NCI-H774 (cell line): ENCODE measurements at regions not wholly inside any gene's neighbourhood (a gene's known extent, or its start where the extent isn't known, plus 50 kb on each side); places are given as distances from the start of the nearest gene placed in this dataset.

Experiments
- DNase-seq: peaks from one replicate; lab custom pipeline; 2025; lab: John Stamatoyannopoulos, UW

- no peak for DNase-seq
Observed at GRCh38 chr13:89899302-89900103, 1448.0 kb upstream of the MIR17HG start.

GRCh38 chr13:89900104-89900765 is 1447.3 kb upstream of the MIR17HG start:
- no peak for DNase-seq

GRCh38 chr13:89902223-89902622 is 1445.3 kb upstream of the MIR17HG start:
- DNase-seq = no peak

- DNase-seq = no peak
Observed at GRCh38 chr13:89903115-89903514, 1444.4 kb upstream of the MIR17HG start.

GRCh38 chr13:89910166-89910565 is 1437.3 kb upstream of the MIR17HG start:
- no peak for DNase-seq

GRCh38 chr13:89916551-89916950 is 1430.9 kb upstream of the MIR17HG start:
- no peak for DNase-seq

- DNase-seq = no peak
Observed at GRCh38 chr13:89920461-89920860, 1427.0 kb upstream of the MIR17HG start.

- no peak for DNase-seq
Observed at GRCh38 chr13:89923052-89923451, 1424.4 kb upstream of the MIR17HG start.

GRCh38 chr13:89923736-89924135 is 1423.8 kb upstream of the MIR17HG start:
- no peak for DNase-seq

- DNase-seq = no peak
Observed at GRCh38 chr13:89925107-89925506, 1422.4 kb upstream of the MIR17HG start.

- no peak for DNase-seq
Observed at GRCh38 chr13:89930861-89931260, 1416.6 kb upstream of the MIR17HG start.

- no peak for DNase-seq
Observed at GRCh38 chr13:89932902-89933301, 1414.6 kb upstream of the MIR17HG start.

GRCh38 chr13:89936256-89936655 is 1411.2 kb upstream of the MIR17HG start:
- no peak for DNase-seq

- no peak for DNase-seq
Observed at GRCh38 chr13:89937420-89937819, 1410.1 kb upstream of the MIR17HG start.

GRCh38 chr13:89940383-89940782 is 1407.1 kb upstream of the MIR17HG start:
- DNase-seq = no peak

GRCh38 chr13:89943139-89943538 is 1404.3 kb upstream of the MIR17HG start:
- no peak for DNase-seq

- DNase-seq = no peak
Observed at GRCh38 chr13:89950225-89950624, 1397.3 kb upstream of the MIR17HG start.

- no peak for DNase-seq
Observed at GRCh38 chr13:89951341-89951740, 1396.1 kb upstream of the MIR17HG start.

GRCh38 chr13:89953581-89953980 is 1393.9 kb upstream of the MIR17HG start:
- DNase-seq = no peak

GRCh38 chr13:89955773-89956172 is 1391.7 kb upstream of the MIR17HG start:
- DNase-seq = no peak

- DNase-seq = no peak
Observed at GRCh38 chr13:89959074-89959473, 1388.4 kb upstream of the MIR17HG start.

- no peak for DNase-seq
Observed at GRCh38 chr13:89965252-89965651, 1382.2 kb upstream of the MIR17HG start.

GRCh38 chr13:89966524-89966923 is 1381.0 kb upstream of the MIR17HG start:
- no peak for DNase-seq

- no peak for DNase-seq
Observed at GRCh38 chr13:89967701-89968100, 1379.8 kb upstream of the MIR17HG start.
